Left forelimb (tissue), 1 donor: ENCODE measurements at regions not wholly inside any gene's neighbourhood (a gene's known extent, or its start where the extent isn't known, plus 50 kb on each side); places are given as distances from the start of the nearest gene placed in this dataset.
A peak's percentile ranks its signal among the peaks of the same experiment; 100 is the strongest.

Source experiments
- DNase-seq: peaks from one replicate; pipeline ENCODE4 v3.0.0-alpha.2; 2018; ENCODE audit warnings: low spot score

- DNase-seq, result no peak
These were observed 153.3 kb upstream of the VSTM2B start for GRCh38 chr19:29372461-29372860.

GRCh38 chr19:29372921-29373797, 152.6 kb upstream of the VSTM2B start:
- peak; percentile 34 for DNase-seq

- peak; percentile 42 for DNase-seq
These were observed 150.2 kb upstream of the VSTM2B start for GRCh38 chr19:29375429-29376119.

- DNase-seq, result peak; percentile 22
These were observed 148.9 kb upstream of the VSTM2B start for GRCh38 chr19:29376855-29377354.

GRCh38 chr19:29378126-29378525, 147.7 kb upstream of the VSTM2B start:
- DNase-seq, result peak; percentile 33

GRCh38 chr19:29378543-29379080, 147.2 kb upstream of the VSTM2B start:
- DNase-seq, result peak; percentile 14

- peak; percentile 55 for DNase-seq
These were observed 146.4 kb upstream of the VSTM2B start for GRCh38 chr19:29379257-29380021.

GRCh38 chr19:29380581-29380980, 145.2 kb upstream of the VSTM2B start:
- DNase-seq, result peak; percentile 42

GRCh38 chr19:29381353-29382203, 144.2 kb upstream of the VSTM2B start:
- DNase-seq, result peak; percentile 22

GRCh38 chr19:29383696-29384095, 142.1 kb upstream of the VSTM2B start:
- peak; percentile 38 for DNase-seq

GRCh38 chr19:29384656-29385055, 141.1 kb upstream of the VSTM2B start:
- peak; percentile 30 for DNase-seq

- no peak for DNase-seq
These were observed 140.5 kb upstream of the VSTM2B start for GRCh38 chr19:29385191-29385795.

GRCh38 chr19:29386970-29387369, 138.8 kb upstream of the VSTM2B start:
- DNase-seq, result no peak

- no peak for DNase-seq
These were observed 138.2 kb upstream of the VSTM2B start for GRCh38 chr19:29387586-29387985.

GRCh38 chr19:29389495-29389894, 136.3 kb upstream of the VSTM2B start:
- DNase-seq, result no peak

- no peak for DNase-seq
These were observed 135.1 kb upstream of the VSTM2B start for GRCh38 chr19:29390742-29391141.

GRCh38 chr19:29393915-29394460, 131.8 kb upstream of the VSTM2B start:
- DNase-seq, result no peak

GRCh38 chr19:29395111-29395733, 130.6 kb upstream of the VSTM2B start:
- DNase-seq, result no peak

GRCh38 chr19:29395734-29396414, 129.9 kb upstream of the VSTM2B start:
- DNase-seq, result no peak
